MG63 (cell line): ENCODE measurements at regions not wholly inside any gene's neighbourhood (a gene's known extent, or its start where the extent isn't known, plus 50 kb on each side); places are given as distances from the start of the nearest gene placed in this dataset.

Source experiments
- DNase-seq: peaks from one replicate; pipeline ENCODE4 v3.0.0-alpha.2; 2020
- H3K27me3 ChIP-seq: fragments of 250-450 bp; sonication (Bioruptor Pico); 2 replicates; pipeline ENCODE4 v1.5.1; 2020; ENCODE audit warnings: mild to moderate bottlenecking, moderate library complexity
- H3K36me3 ChIP-seq: fragments of 250-450 bp; sonication (Bioruptor Pico); 2 replicates; pipeline ENCODE4 v1.5.1; 2020; ENCODE audit warnings: mild to moderate bottlenecking, moderate library complexity
- H3K4me3 ChIP-seq: fragments of 250-450 bp; sonication (Bioruptor Pico); 2 replicates; pipeline ENCODE4 v1.5.1; 2020; ENCODE audit warnings: mild to moderate bottlenecking, moderate library complexity
- H3K9me3 ChIP-seq: fragments of 250-450 bp; sonication (Bioruptor Pico); 2 replicates; pipeline ENCODE4 v1.5.1; 2020; ENCODE audit warnings: mild to moderate bottlenecking, moderate library complexity

- Histone ChIP-seq H3K27me3 (no peaks in the 10 kb centered on the region), H3K9me3 (no peaks in the 10 kb centered on the region), H3K4me3 (no peak overlapping the region), H3K36me3 (no peaks in the 10 kb centered on the region)
- no peak for DNase-seq
Measured at GRCh38 chr11:103636232-103636631, 400.2 kb upstream of the DDI1 start.

- Histone ChIP-seq H3K36me3 (no peaks in the 10 kb centered on the region), H3K9me3 (no peaks in the 10 kb centered on the region), H3K4me3 (no peak overlapping the region), H3K27me3 (no peaks in the 10 kb centered on the region)
- DNase-seq = no peak
Measured at GRCh38 chr11:103637295-103637694, 399.1 kb upstream of the DDI1 start.

GRCh38 chr11:103637831-103638230, 398.6 kb upstream of the DDI1 start:
- Histone ChIP-seq H3K27me3 (no peaks in the 10 kb centered on the region), H3K4me3 (no peak overlapping the region), H3K36me3 (no peaks in the 10 kb centered on the region), H3K9me3 (no peaks in the 10 kb centered on the region)
- no peak for DNase-seq

- no peaks in the 10 kb centered on the region for H3K27me3 ChIP-seq
Measured at GRCh38 chr11:103644676-103645075, 391.8 kb upstream of the DDI1 start.

GRCh38 chr11:103648054-103648453, 388.4 kb upstream of the DDI1 start:
- H3K36me3 ChIP-seq = no peaks in the 10 kb centered on the region
- H3K27me3 ChIP-seq = no peaks in the 10 kb centered on the region
- no peak overlapping the region for H3K4me3 ChIP-seq
- H3K9me3 ChIP-seq = peaks cover 3% of the 10 kb centered on the region; the same call in 1 of the 2 replicates
- no peak for DNase-seq

More at GRCh38 chr11:103644676-103645075, 391.8 kb upstream of the DDI1 start:
- H3K4me3 ChIP-seq = no peak overlapping the region
- no peaks in the 10 kb centered on the region for H3K9me3 ChIP-seq
- no peak for DNase-seq
- no peaks in the 10 kb centered on the region for H3K36me3 ChIP-seq

GRCh38 chr11:103648670-103649400, 387.6 kb upstream of the DDI1 start:
- Histone ChIP-seq H3K9me3 (peaks cover 3% of the 10 kb centered on the region; the same call in 1 of the 2 replicates), H3K4me3 (no peak overlapping the region), H3K27me3 (no peaks in the 10 kb centered on the region), H3K36me3 (no peaks in the 10 kb centered on the region)
- DNase-seq = no peak

GRCh38 chr11:103649401-103649895, 387.0 kb upstream of the DDI1 start:
- Histone ChIP-seq H3K27me3 (no peaks in the 10 kb centered on the region), H3K4me3 (no peak overlapping the region), H3K9me3 (peaks cover 3% of the 10 kb centered on the region; the same call in 1 of the 2 replicates), H3K36me3 (no peaks in the 10 kb centered on the region)
- DNase-seq = no peak

- H3K27me3 ChIP-seq = no peaks in the 10 kb centered on the region
- peaks cover 3% of the 10 kb centered on the region; the same call in 1 of the 2 replicates for H3K9me3 ChIP-seq
- H3K36me3 ChIP-seq = no peaks in the 10 kb centered on the region
- H3K4me3 ChIP-seq = no peak overlapping the region
- DNase-seq = no peak
Measured at GRCh38 chr11:103650330-103650729, 386.1 kb upstream of the DDI1 start.

- no peaks in the 10 kb centered on the region for H3K27me3 ChIP-seq
- no peak for DNase-seq
- H3K9me3 ChIP-seq = peaks cover 3% of the 10 kb centered on the region; the same call in 1 of the 2 replicates
- no peak overlapping the region for H3K4me3 ChIP-seq
- no peaks in the 10 kb centered on the region for H3K36me3 ChIP-seq
Measured at GRCh38 chr11:103651341-103651998, 385.0 kb upstream of the DDI1 start.

- Histone ChIP-seq H3K9me3 (peaks cover 3% of the 10 kb centered on the region; the same call in 1 of the 2 replicates), H3K36me3 (no peaks in the 10 kb centered on the region), H3K4me3 (no peak overlapping the region), H3K27me3 (no peaks in the 10 kb centered on the region)
- no peak for DNase-seq
Measured at GRCh38 chr11:103652013-103652412, 384.4 kb upstream of the DDI1 start.

GRCh38 chr11:103656382-103656781, 380.1 kb upstream of the DDI1 start:
- Histone ChIP-seq H3K36me3 (no peaks in the 10 kb centered on the region), H3K4me3 (no peak overlapping the region), H3K9me3 (peaks cover 3% of the 10 kb centered on the region; the same call in 1 of the 2 replicates), H3K27me3 (no peaks in the 10 kb centered on the region)
- DNase-seq = no peak

GRCh38 chr11:103659206-103659618, 377.2 kb upstream of the DDI1 start:
- no peaks in the 10 kb centered on the region for H3K9me3 ChIP-seq
- no peaks in the 10 kb centered on the region for H3K27me3 ChIP-seq
- H3K36me3 ChIP-seq = no peaks in the 10 kb centered on the region
- no peak for DNase-seq
- no peak overlapping the region for H3K4me3 ChIP-seq

GRCh38 chr11:103659743-103660142, 376.7 kb upstream of the DDI1 start:
- DNase-seq = no peak
- no peaks in the 10 kb centered on the region for H3K36me3 ChIP-seq
- H3K27me3 ChIP-seq = no peaks in the 10 kb centered on the region
- no peak overlapping the region for H3K4me3 ChIP-seq
- H3K9me3 ChIP-seq = no peaks in the 10 kb centered on the region

- Histone ChIP-seq H3K9me3 (no peaks in the 10 kb centered on the region), H3K36me3 (no peaks in the 10 kb centered on the region), H3K27me3 (no peaks in the 10 kb centered on the region), H3K4me3 (no peak overlapping the region)
- no peak for DNase-seq
Measured at GRCh38 chr11:103661185-103661584, 375.3 kb upstream of the DDI1 start.

- Histone ChIP-seq H3K9me3 (no peaks in the 10 kb centered on the region), H3K4me3 (no peak overlapping the region), H3K36me3 (no peaks in the 10 kb centered on the region), H3K27me3 (no peaks in the 10 kb centered on the region)
- no peak for DNase-seq
Measured at GRCh38 chr11:103661991-103662390, 374.4 kb upstream of the DDI1 start.

- Histone ChIP-seq H3K9me3 (no peaks in the 10 kb centered on the region), H3K27me3 (no peaks in the 10 kb centered on the region), H3K36me3 (no peaks in the 10 kb centered on the region), H3K4me3 (no peak overlapping the region)
- DNase-seq = no peak
Measured at GRCh38 chr11:103662880-103663279, 373.6 kb upstream of the DDI1 start.

- H3K4me3 ChIP-seq = no peak overlapping the region
- no peaks in the 10 kb centered on the region for H3K27me3 ChIP-seq
- no peak for DNase-seq
- H3K9me3 ChIP-seq = no peaks in the 10 kb centered on the region
- no peaks in the 10 kb centered on the region for H3K36me3 ChIP-seq
Measured at GRCh38 chr11:103668859-103669258, 367.6 kb upstream of the DDI1 start.
